ENCODE measurements at regions not wholly inside any gene's neighbourhood (a gene's known extent, or its start where the extent isn't known, plus 50 kb on each side); places are given as distances from the start of the nearest gene placed in this dataset.

DNA sequence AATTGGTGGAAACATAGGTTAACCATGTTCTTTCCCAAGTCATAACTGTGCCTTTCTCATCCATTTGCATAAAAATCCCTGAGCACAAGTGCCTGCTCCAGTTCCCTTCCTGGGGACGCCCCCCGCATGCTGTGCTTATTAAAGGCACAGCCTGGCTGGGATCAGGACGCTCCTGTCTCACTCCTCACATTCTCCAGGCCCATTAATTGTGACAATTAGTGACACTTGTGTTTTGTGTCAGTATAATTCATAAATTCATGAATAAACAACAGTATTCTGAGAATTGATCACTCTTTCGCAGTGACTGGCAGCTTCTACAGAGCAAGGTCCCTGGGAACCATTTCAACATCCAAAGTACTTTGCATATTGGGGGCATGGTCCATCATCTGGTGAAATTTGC lies 1354.4 kb downstream of the TBC1D22A start:
- ChIA-PET POLR2A (ENCODE audit: unreplicated experiment) (no interaction called here), CTCF (no interaction called here)
- no peak overlapping the region for H2BK120ac ChIP-seq (ENCODE audit: low read depth, low read length)
- no peak overlapping the region for H3K14ac ChIP-seq (replicated peaks; ENCODE audit: low read depth, low read length)
- ATAC-seq (ENCODE audit: low read depth): no peak
- H3K27ac ChIP-seq (ENCODE audit: insufficient read depth, low read length): no peak overlapping the region
- no peak overlapping the region for H3K4me2 ChIP-seq (ENCODE audit: low read depth, low read length)
- H3K27me3 ChIP-seq (ENCODE audit: control insufficient read depth, insufficient read depth, low read length): no peaks in the 10 kb centered on the region
- BruUV-seq (replicated peaks): no TSS peak
- peaks cover 51% of the 10 kb centered on the region for H3K9me3 ChIP-seq (ENCODE audit: control insufficient read depth, insufficient read depth, low read length)
- H3K36me3 ChIP-seq (ENCODE audit: control insufficient read depth, insufficient read depth, low read length): no peaks in the 10 kb centered on the region
- no peak overlapping the region for H3K4me3 ChIP-seq (ENCODE audit: insufficient read depth, low read depth, low read length)
- H2BK20ac ChIP-seq (ENCODE audit: low read depth, low read length): no peak overlapping the region
- in situ Hi-C loops (cut with MboI; ENCODE audit: low sequenced_read_pairs) (no loop called here), dilution Hi-C loops (cut with HindIII; ENCODE audit: low sequenced_read_pairs, unreplicated experiment) (no loop called here), intact Hi-C loops (cut with micrococcal nuclease) (no loop called here)
- no peak for DNase-seq
- no peak overlapping the region for H4K91ac ChIP-seq (ENCODE audit: insufficient read depth, low read depth, low read length)
- TF ChIP-seq RAD21 (IDR thresholded peaks at IDR 0.05; ENCODE audit: low read length): no peak
- TF ChIP-seq MXI1 (IDR thresholded peaks at IDR 0.05; ENCODE audit: borderline replicate concordance, low read depth, low read length): no peak
- TF ChIP-seq, protein P1, sequence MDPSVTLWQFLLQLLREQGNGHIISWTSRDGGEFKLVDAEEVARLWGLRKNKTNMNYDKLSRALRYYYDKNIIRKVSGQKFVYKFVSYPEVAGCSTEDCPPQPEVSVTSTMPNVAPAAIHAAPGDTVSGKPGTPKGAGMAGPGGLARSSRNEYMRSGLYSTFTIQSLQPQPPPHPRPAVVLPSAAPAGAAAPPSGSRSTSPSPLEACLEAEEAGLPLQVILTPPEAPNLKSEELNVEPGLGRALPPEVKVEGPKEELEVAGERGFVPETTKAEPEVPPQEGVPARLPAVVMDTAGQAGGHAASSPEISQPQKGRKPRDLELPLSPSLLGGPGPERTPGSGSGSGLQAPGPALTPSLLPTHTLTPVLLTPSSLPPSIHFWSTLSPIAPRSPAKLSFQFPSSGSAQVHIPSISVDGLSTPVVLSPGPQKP (IDR thresholded peaks at IDR 0.05; ENCODE audit: borderline replicate concordance, low read depth, low read length): no peak
- no peak for TF ChIP-seq RCOR1 (IDR thresholded peaks at IDR 0.05; ENCODE audit: insufficient replicate concordance, low read length)
- no peak for TF ChIP-seq FOS (IDR thresholded peaks at IDR 0.05; ENCODE audit: low read depth, low read length)
- TF ChIP-seq CHD1 (IDR thresholded peaks at IDR 0.05; ENCODE audit: low read depth, low read length): no peak
- no peak for TF ChIP-seq MAZ (IDR thresholded peaks at IDR 0.05; ENCODE audit: borderline replicate concordance, low read depth, low read length)
- no peak for TF ChIP-seq RFX5 (IDR thresholded peaks at IDR 0.05; ENCODE audit: low read depth, low read length)
- no peak for TF ChIP-seq NFE2L2 (IDR thresholded peaks at IDR 0.05; ENCODE audit: low read depth, low read length)
- TF ChIP-seq, protein P2, sequence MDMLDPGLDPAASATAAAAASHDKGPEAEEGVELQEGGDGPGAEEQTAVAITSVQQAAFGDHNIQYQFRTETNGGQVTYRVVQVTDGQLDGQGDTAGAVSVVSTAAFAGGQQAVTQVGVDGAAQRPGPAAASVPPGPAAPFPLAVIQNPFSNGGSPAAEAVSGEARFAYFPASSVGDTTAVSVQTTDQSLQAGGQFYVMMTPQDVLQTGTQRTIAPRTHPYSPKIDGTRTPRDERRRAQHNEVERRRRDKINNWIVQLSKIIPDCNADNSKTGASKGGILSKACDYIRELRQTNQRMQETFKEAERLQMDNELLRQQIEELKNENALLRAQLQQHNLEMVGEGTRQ (IDR thresholded peaks at IDR 0.05; ENCODE audit: low read depth, low read length): no peak
- no peak for TF ChIP-seq MAFK (IDR thresholded peaks at IDR 0.05; ENCODE audit: low read depth, low read length)
- no peak for TF ChIP-seq CEBPB (IDR thresholded peaks at IDR 0.05; ENCODE audit: low read depth, low read length)
- H2BK15ac ChIP-seq (ENCODE audit: low read depth, low read length): no peak overlapping the region
- WGBS, 2 experiments (ENCODE audit: extremely low coverage in 2 of 2, insufficient read length in 1 of 2): no CpG with 5 or more reads among the region's 4 CpGs
- no peaks in the 10 kb centered on the region for H3K4me1 ChIP-seq (ENCODE audit: control insufficient read depth, insufficient read depth, low read length)
- H3K9me1 ChIP-seq (ENCODE audit: insufficient read depth, low read length): no peaks in the 10 kb centered on the region
- no peak overlapping the region for H2AK9ac ChIP-seq (replicated peaks; ENCODE audit: low read depth, low read length, poor library complexity)
- no peak overlapping the region for H3K23ac ChIP-seq (ENCODE audit: low read depth, low read length)
- H3K56ac ChIP-seq (ENCODE audit: extremely low read depth, insufficient read depth, low read length): no peak overlapping the region
- H2AFZ ChIP-seq (replicated peaks; ENCODE audit: low read length, poor library complexity): no peak overlapping the region
- no peak overlapping the region for H3K18ac ChIP-seq (ENCODE audit: low read depth, low read length)
- no peaks in the 10 kb centered on the region for H4K20me1 ChIP-seq (ENCODE audit: insufficient read depth, low read length)
- no peaks in the 10 kb centered on the region for H3K79me1 ChIP-seq (ENCODE audit: low read depth in 1 of 2, low read length in 2 of 2)
- no peak overlapping the region for H2AK5ac ChIP-seq (ENCODE audit: low read depth, low read length)
- H3K9ac ChIP-seq (ENCODE audit: low read depth, low read length): no peak overlapping the region
- H4K5ac ChIP-seq (ENCODE audit: low read depth, low read length): no peak overlapping the region
- no peak overlapping the region for H2BK5ac ChIP-seq (ENCODE audit: low read depth, low read length, poor library complexity, severe bottlenecking)
- no peak overlapping the region for H4K8ac ChIP-seq (ENCODE audit: low read depth in 2 of 2, low read length in 2 of 2)
- no peak overlapping the region for H3K4ac ChIP-seq (ENCODE audit: low read depth, low read length)

All from IMR-90 (cell line).